ENCODE measurements at regions not wholly inside any gene's neighbourhood (a gene's known extent, or its start where the extent isn't known, plus 50 kb on each side); places are given as distances from the start of the nearest gene placed in this dataset.

DNA sequence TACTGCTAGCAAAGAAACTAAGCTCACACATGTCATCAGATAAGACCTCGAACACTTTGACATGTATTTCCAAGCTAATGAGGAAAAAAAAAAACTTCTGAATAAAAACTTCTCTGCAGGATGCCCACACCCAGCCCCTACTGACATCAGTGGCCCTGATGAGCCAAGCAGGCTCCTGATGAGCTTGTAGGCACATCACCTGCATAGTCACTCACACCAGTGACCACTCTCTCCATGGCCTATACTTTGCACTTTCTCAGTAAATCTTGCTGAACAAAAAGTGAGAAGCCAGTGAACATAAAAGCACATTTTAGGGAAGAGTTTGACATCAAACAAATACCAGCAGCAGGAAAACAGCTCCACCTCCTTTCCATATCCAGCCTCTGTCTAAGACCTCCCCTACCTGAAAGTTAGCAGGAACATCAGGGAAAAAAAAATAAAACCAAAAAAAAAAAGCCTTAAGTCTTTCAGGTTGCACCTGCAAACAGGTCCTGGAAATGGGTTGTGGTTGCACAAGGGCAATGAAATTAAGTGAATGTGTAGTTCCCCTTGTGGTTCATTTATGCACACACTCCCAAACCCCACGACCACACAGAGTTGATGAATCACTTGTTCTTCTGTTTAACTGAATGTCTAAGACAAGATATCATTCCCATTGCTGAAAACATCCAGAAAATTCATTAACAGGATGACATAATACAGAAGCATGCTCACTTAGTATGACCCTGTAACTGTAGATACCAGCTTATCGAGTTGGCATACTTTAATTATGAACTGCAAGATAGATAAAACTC lies 205.2 kb upstream of the PDE1C start:
- no TSS peak for BruUV-seq (replicated peaks)
- H3K9me2 ChIP-seq (ENCODE audit: insufficient read depth) = no peaks in the 10 kb centered on the region
- no peak overlapping the region for H3K4me2 ChIP-seq (ENCODE audit: low read length)
- no peaks in the 10 kb centered on the region for H3K36me3 ChIP-seq (ENCODE audit: control insufficient read depth in 1 of 2, insufficient read depth in 2 of 2, low read length in 2 of 2)
- no peak overlapping the region for H2AFZ ChIP-seq (ENCODE audit: low read depth, low read length, poor library complexity, severe bottlenecking)
- POLR2A ChIA-PET = no interaction called here
- DNase-seq (ENCODE audit: low read depth, low spot score) (no peak), ATAC-seq (no peak)
- peaks cover 25% of the 10 kb centered on the region for H3K27me3 ChIP-seq (ENCODE audit: insufficient read depth, low read length)
- no peak overlapping the region for H3K4me3 ChIP-seq (replicated peaks in 1 of 2; ENCODE audit: low read depth in 1 of 2, low read length in 2 of 2)
- intact Hi-C loops (cut with micrococcal nuclease) = no loop called here
- H3K27ac ChIP-seq (ENCODE audit: low read depth, low read length) = no peak overlapping the region
- H3K4me1 ChIP-seq (ENCODE audit: control insufficient read depth in 1 of 2, insufficient read depth in 2 of 2, low read length in 2 of 2) = no peaks in the 10 kb centered on the region
- H3K9ac ChIP-seq (ENCODE audit: low read length) = no peak overlapping the region
- TF ChIP-seq EZH2 (IDR thresholded peaks at IDR 0.05) = no peak
- H4K20me1 ChIP-seq (ENCODE audit: insufficient read depth) = no peaks in the 10 kb centered on the region
- no peaks in the 10 kb centered on the region for H3K9me3 ChIP-seq (ENCODE audit: control insufficient read depth in 1 of 2, insufficient read depth in 1 of 2, low read depth in 1 of 2, low read length in 2 of 2)
- RAD21 ChIA-PET (ENCODE audit: low non-redundant PET in 1 of 2, low total read pairs in 2 of 2, uncharacterized antibody in 2 of 2, unreplicated experiment in 2 of 2) = no interaction called here
- CTCF ChIA-PET = no interaction called here
- no peaks in the 10 kb centered on the region for H3K79me2 ChIP-seq (ENCODE audit: insufficient read depth, low read length)

DNA sequence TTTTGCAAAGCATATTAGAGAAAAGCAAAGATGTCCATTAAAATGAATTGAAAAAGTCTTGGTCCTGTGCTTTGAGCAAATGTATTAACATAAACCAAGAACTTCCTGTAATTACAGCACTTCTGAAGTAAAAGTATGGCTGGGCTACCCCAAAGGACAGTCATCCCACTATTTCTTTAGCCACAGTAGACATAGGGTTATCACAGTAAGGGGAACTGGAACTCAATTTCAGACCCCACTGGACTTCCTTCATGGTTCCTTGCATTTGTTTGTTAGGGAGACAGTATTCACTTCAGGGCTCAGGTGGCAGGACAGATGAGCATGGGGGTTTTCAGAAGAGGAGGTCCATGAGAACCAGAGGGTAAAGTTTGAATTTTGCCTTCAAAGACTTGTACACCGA lies 203.1 kb upstream of the PDE1C start:
- H3K27ac ChIP-seq (ENCODE audit: low read depth, low read length) = no peak overlapping the region
- peaks cover 14% of the 10 kb centered on the region for H3K27me3 ChIP-seq (ENCODE audit: insufficient read depth, low read length)
- CTCF ChIA-PET = no interaction called here
- no peaks in the 10 kb centered on the region for H3K9me3 ChIP-seq (ENCODE audit: control insufficient read depth in 1 of 2, insufficient read depth in 1 of 2, low read depth in 1 of 2, low read length in 2 of 2)
- TF ChIP-seq RAD21 (IDR thresholded peaks at IDR 0.05; ENCODE audit: low read depth) (no peak), SP1 (IDR thresholded peaks at IDR 0.05; ENCODE audit: low read depth) (no peak), ELF1 (IDR thresholded peaks at IDR 0.05; ENCODE audit: borderline replicate concordance, low read depth) (no peak), FOSL1 (IDR thresholded peaks at IDR 0.05; ENCODE audit: low read depth) (no peak), ZNF274 (IDR thresholded peaks at IDR 0.05; ENCODE audit: low read depth, low read length) (no peak), JUND (IDR thresholded peaks at IDR 0.05) (no peak), SRF (IDR thresholded peaks at IDR 0.05; ENCODE audit: low read depth) (no peak), POLR2A (IDR thresholded peaks at IDR 0.05; ENCODE audit: borderline replicate concordance, extremely low read depth, insufficient read depth, insufficient read length) (no peak), POLR2AphosphoS5 (IDR thresholded peaks at IDR 0.05; ENCODE audit: low read depth, low read length) (no peak), SIN3A (IDR thresholded peaks at IDR 0.05; ENCODE audit: low read depth) (no peak), CBX3 (IDR thresholded peaks at IDR 0.05; ENCODE audit: low read depth) (no peak), CEBPB (IDR thresholded peaks at IDR 0.05; ENCODE audit: low read depth) (no peak)
- TF ChIP-seq, protein P1, sequence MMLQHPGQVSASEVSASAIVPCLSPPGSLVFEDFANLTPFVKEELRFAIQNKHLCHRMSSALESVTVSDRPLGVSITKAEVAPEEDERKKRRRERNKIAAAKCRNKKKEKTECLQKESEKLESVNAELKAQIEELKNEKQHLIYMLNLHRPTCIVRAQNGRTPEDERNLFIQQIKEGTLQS (IDR thresholded peaks at IDR 0.05) = no peak
- TF ChIP-seq, protein P2, sequence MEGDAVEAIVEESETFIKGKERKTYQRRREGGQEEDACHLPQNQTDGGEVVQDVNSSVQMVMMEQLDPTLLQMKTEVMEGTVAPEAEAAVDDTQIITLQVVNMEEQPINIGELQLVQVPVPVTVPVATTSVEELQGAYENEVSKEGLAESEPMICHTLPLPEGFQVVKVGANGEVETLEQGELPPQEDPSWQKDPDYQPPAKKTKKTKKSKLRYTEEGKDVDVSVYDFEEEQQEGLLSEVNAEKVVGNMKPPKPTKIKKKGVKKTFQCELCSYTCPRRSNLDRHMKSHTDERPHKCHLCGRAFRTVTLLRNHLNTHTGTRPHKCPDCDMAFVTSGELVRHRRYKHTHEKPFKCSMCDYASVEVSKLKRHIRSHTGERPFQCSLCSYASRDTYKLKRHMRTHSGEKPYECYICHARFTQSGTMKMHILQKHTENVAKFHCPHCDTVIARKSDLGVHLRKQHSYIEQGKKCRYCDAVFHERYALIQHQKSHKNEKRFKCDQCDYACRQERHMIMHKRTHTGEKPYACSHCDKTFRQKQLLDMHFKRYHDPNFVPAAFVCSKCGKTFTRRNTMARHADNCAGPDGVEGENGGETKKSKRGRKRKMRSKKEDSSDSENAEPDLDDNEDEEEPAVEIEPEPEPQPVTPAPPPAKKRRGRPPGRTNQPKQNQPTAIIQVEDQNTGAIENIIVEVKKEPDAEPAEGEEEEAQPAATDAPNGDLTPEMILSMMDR (IDR thresholded peaks at IDR 0.05 in 2 of 3, conservative IDR thresholded peaks at IDR 0.05 in 1 of 3; ENCODE audit: borderline replicate concordance in 1 of 3, insufficient read depth in 1 of 3, low read depth in 2 of 3, low read length in 2 of 3) = no peak
- TF ChIP-seq, protein P3, sequence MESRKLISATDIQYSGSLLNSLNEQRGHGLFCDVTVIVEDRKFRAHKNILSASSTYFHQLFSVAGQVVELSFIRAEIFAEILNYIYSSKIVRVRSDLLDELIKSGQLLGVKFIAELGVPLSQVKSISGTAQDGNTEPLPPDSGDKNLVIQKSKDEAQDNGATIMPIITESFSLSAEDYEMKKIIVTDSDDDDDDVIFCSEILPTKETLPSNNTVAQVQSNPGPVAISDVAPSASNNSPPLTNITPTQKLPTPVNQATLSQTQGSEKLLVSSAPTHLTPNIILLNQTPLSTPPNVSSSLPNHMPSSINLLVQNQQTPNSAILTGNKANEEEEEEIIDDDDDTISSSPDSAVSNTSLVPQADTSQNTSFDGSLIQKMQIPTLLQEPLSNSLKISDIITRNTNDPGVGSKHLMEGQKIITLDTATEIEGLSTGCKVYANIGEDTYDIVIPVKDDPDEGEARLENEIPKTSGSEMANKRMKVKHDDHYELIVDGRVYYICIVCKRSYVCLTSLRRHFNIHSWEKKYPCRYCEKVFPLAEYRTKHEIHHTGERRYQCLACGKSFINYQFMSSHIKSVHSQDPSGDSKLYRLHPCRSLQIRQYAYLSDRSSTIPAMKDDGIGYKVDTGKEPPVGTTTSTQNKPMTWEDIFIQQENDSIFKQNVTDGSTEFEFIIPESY (IDR thresholded peaks at IDR 0.05; ENCODE audit: extremely low read depth, insufficient replicate concordance, low read length) = no peak
- POLR2A ChIA-PET = no interaction called here
- no peak overlapping the region for H3K4me3 ChIP-seq (replicated peaks in 1 of 2; ENCODE audit: low read depth in 1 of 2, low read length in 2 of 2)
- ATAC-seq (no peak), DNase-seq (ENCODE audit: low read depth, low spot score) (no peak)
- H3K9ac ChIP-seq (ENCODE audit: low read length) = no peak overlapping the region
- no peak overlapping the region for H2AFZ ChIP-seq (ENCODE audit: low read depth, low read length, poor library complexity, severe bottlenecking)
- no peak overlapping the region for H3K4me2 ChIP-seq (ENCODE audit: low read length)
- no peaks in the 10 kb centered on the region for H4K20me1 ChIP-seq (ENCODE audit: insufficient read depth)
- H3K4me1 ChIP-seq (ENCODE audit: control insufficient read depth in 1 of 2, insufficient read depth in 2 of 2, low read length in 2 of 2) = no peaks in the 10 kb centered on the region
- no peaks in the 10 kb centered on the region for H3K9me2 ChIP-seq (ENCODE audit: insufficient read depth)
- no peaks in the 10 kb centered on the region for H3K36me3 ChIP-seq (ENCODE audit: control insufficient read depth in 1 of 2, insufficient read depth in 2 of 2, low read length in 2 of 2)
- BruUV-seq (replicated peaks) = no TSS peak
- RAD21 ChIA-PET (ENCODE audit: low non-redundant PET in 1 of 2, low total read pairs in 2 of 2, uncharacterized antibody in 2 of 2, unreplicated experiment in 2 of 2) = no interaction called here
- H3K79me2 ChIP-seq (ENCODE audit: insufficient read depth, low read length) = no peaks in the 10 kb centered on the region
- intact Hi-C loops (cut with micrococcal nuclease) = no loop called here

All from HCT116 (cell line).